ENCODE measurements at regions not wholly inside any gene's neighbourhood (a gene's known extent, or its start where the extent isn't known, plus 50 kb on each side); places are given as distances from the start of the nearest gene placed in this dataset.

DNA sequence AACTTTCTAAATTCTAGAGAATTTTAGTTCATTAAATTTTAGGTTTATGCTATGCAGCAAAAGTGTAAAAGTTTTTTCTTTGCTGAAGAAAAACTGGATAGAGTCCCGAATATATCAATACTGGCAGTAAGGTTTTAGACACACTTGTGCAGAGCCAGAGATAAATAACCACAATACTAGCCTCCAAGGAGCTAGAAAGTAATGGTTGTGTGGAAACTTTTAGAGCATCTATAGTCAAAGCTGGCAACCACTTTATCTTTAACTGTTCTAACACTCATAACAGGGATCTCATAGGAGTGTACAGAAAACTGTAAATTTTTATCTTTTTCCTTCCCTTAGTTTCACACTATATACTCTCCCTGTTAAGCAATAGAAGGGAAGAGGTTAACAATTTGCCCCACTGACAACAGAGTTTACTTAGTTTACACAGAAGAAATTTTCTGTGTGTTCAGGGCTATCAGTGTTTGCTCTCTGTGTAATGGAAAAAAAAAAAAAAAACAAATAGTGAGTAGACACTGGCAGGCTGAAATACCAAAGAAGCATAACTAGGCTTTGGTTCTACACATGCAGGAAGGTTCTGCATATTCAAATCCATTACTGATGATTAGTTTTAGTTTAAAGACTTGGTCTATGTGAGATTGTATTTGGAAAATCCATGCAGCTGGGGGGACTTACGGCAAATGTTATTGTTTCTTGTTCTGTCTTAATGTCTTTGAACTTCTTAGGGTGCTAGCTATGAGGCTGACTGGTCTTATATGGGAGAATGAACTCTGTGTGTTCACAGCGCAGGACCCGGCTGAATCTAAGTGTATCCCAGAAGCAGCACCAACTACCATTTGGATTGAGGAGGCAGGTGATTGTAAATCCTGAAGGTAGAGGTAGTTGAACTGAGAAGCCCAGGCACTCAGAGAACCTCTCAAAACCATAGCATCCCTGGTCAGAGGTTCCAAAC is 187.6 kb downstream of the PCSK1 start:
- TF ChIP-seq, protein P1, sequence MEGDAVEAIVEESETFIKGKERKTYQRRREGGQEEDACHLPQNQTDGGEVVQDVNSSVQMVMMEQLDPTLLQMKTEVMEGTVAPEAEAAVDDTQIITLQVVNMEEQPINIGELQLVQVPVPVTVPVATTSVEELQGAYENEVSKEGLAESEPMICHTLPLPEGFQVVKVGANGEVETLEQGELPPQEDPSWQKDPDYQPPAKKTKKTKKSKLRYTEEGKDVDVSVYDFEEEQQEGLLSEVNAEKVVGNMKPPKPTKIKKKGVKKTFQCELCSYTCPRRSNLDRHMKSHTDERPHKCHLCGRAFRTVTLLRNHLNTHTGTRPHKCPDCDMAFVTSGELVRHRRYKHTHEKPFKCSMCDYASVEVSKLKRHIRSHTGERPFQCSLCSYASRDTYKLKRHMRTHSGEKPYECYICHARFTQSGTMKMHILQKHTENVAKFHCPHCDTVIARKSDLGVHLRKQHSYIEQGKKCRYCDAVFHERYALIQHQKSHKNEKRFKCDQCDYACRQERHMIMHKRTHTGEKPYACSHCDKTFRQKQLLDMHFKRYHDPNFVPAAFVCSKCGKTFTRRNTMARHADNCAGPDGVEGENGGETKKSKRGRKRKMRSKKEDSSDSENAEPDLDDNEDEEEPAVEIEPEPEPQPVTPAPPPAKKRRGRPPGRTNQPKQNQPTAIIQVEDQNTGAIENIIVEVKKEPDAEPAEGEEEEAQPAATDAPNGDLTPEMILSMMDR (IDR thresholded peaks at IDR 0.05) = no peak
- TF ChIP-seq POLR2AphosphoS5 (IDR thresholded peaks at IDR 0.05; ENCODE audit: low read depth, low read length) (no peak), TCF7L2 (IDR thresholded peaks at IDR 0.05; ENCODE audit: low read depth, low read length) (no peak), SIN3A (IDR thresholded peaks at IDR 0.05; ENCODE audit: borderline replicate concordance, insufficient read depth, low read depth, low read length) (no peak)
- TF ChIP-seq, protein P2, sequence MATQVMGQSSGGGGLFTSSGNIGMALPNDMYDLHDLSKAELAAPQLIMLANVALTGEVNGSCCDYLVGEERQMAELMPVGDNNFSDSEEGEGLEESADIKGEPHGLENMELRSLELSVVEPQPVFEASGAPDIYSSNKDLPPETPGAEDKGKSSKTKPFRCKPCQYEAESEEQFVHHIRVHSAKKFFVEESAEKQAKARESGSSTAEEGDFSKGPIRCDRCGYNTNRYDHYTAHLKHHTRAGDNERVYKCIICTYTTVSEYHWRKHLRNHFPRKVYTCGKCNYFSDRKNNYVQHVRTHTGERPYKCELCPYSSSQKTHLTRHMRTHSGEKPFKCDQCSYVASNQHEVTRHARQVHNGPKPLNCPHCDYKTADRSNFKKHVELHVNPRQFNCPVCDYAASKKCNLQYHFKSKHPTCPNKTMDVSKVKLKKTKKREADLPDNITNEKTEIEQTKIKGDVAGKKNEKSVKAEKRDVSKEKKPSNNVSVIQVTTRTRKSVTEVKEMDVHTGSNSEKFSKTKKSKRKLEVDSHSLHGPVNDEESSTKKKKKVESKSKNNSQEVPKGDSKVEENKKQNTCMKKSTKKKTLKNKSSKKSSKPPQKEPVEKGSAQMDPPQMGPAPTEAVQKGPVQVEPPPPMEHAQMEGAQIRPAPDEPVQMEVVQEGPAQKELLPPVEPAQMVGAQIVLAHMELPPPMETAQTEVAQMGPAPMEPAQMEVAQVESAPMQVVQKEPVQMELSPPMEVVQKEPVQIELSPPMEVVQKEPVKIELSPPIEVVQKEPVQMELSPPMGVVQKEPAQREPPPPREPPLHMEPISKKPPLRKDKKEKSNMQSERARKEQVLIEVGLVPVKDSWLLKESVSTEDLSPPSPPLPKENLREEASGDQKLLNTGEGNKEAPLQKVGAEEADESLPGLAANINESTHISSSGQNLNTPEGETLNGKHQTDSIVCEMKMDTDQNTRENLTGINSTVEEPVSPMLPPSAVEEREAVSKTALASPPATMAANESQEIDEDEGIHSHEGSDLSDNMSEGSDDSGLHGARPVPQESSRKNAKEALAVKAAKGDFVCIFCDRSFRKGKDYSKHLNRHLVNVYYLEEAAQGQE (IDR thresholded peaks at IDR 0.05; ENCODE audit: insufficient read depth in 1 of 2, low read depth in 2 of 2, low read length in 1 of 2) = no peak
